Trophoblast cell (in vitro differentiated cells and primary cell): ENCODE measurements at regions not wholly inside any gene's neighbourhood (a gene's known extent, or its start where the extent isn't known, plus 50 kb on each side); places are given as distances from the start of the nearest gene placed in this dataset.

Source experiments
- DNase-seq, 2 donors: peaks; one replicate each; pipeline ENCODE4 v3.0.0-alpha.2; 2016
- H2AFZ ChIP-seq: 2 replicates; pipeline ENCODE4 v1.6.1; 2013; ENCODE audit warnings: low read length, moderate library complexity, mild to moderate bottlenecking; ENCODE audit not compliant: insufficient read depth, poor library complexity
- H2AK5ac ChIP-seq: 2 replicates; pipeline ENCODE4 v1.6.1; 2013; ENCODE audit warnings: mild to moderate bottlenecking, low read length
- H2BK120ac ChIP-seq: 2 replicates; pipeline ENCODE4 v1.6.1; 2013; ENCODE audit warnings: low read length, mild to moderate bottlenecking, moderate library complexity; ENCODE audit not compliant: insufficient read depth, poor library complexity
- H2BK12ac ChIP-seq: 2 replicates; pipeline ENCODE4 v1.6.1; 2013; ENCODE audit warnings: mild to moderate bottlenecking, low read length, moderate library complexity
- H2BK5ac ChIP-seq: 2 replicates; pipeline ENCODE4 v1.6.1; 2013; ENCODE audit warnings: low read length, low read depth, moderate library complexity, mild to moderate bottlenecking; ENCODE audit not compliant: poor library complexity
- H3K14ac ChIP-seq: 2 replicates; pipeline ENCODE4 v1.6.1; 2013; ENCODE audit warnings: mild to moderate bottlenecking, low read length
- H3K18ac ChIP-seq: 2 replicates; pipeline ENCODE4 v1.6.1; 2013; ENCODE audit warnings: mild to moderate bottlenecking, low read length
- H3K23ac ChIP-seq: 2 replicates; pipeline ENCODE4 v1.6.1; 2013; ENCODE audit warnings: low read length
- H3K27ac ChIP-seq: 2 replicates; pipeline ENCODE4 v1.5.1; 2013; ENCODE audit warnings: low read depth, mild to moderate bottlenecking, inconsistent platforms, low read length, moderate library complexity
- H3K27me3 ChIP-seq: 2 replicates; pipeline ENCODE4 v1.6.1; 2013; ENCODE audit warnings: inconsistent platforms, mild to moderate bottlenecking, low read length, moderate library complexity; ENCODE audit not compliant: insufficient read depth
- H3K36me3 ChIP-seq, 2 experiments: 1 replicate in 1 of 2; 2 replicates in 1 of 2; pipeline ENCODE4 v1.6.1; 2013; ENCODE audit warnings: low read length in 2 of 2, mild to moderate bottlenecking in 2 of 2, moderate library complexity in 1 of 2; ENCODE audit not compliant: insufficient read depth in 2 of 2, control insufficient read depth in 1 of 2
- H3K4ac ChIP-seq: 2 replicates; pipeline ENCODE4 v1.6.1; 2013; ENCODE audit warnings: low read depth, mild to moderate bottlenecking, low read length, moderate library complexity
- H3K4me1 ChIP-seq, 2 experiments: 1 replicate in 1 of 2; 2 replicates in 1 of 2; pipeline ENCODE4 v1.6.1; 2013; ENCODE audit warnings: low read length in 2 of 2, mild to moderate bottlenecking in 2 of 2, moderate library complexity in 1 of 2; ENCODE audit not compliant: insufficient read depth in 2 of 2, control insufficient read depth in 1 of 2
- H3K4me2 ChIP-seq: 2 replicates; pipeline ENCODE4 v1.6.1; 2013; ENCODE audit warnings: inconsistent platforms, mild to moderate bottlenecking, low read length, moderate library complexity
- H3K4me3 ChIP-seq: 2 replicates; pipeline ENCODE4 v1.5.1; 2013; ENCODE audit warnings: mild to moderate bottlenecking, low read depth, low read length, inconsistent platforms
- H3K79me1 ChIP-seq: one replicate; pipeline ENCODE4 v1.6.1; 2013; ENCODE audit warnings: low read length
- H3K79me2 ChIP-seq: 2 replicates; pipeline ENCODE4 v1.6.1; 2013; ENCODE audit warnings: low read length, mild to moderate bottlenecking; ENCODE audit not compliant: control insufficient read depth, insufficient read depth, poor library complexity
- H3K9ac ChIP-seq: 2 replicates; pipeline ENCODE4 v1.6.1; 2013; ENCODE audit warnings: mild to moderate bottlenecking, low read length
- H3K9me3 ChIP-seq: 2 replicates; pipeline ENCODE4 v1.6.1; 2013; ENCODE audit warnings: low read depth, mild to moderate bottlenecking, control low read depth, inconsistent platforms, low read length; ENCODE audit not compliant: insufficient read depth
- H4K12ac ChIP-seq: 2 replicates; pipeline ENCODE4 v1.6.1; 2013; ENCODE audit warnings: low read depth, mild to moderate bottlenecking, low read length, moderate library complexity
- H4K8ac ChIP-seq: 2 replicates; pipeline ENCODE4 v1.6.1; 2013; ENCODE audit warnings: low read depth, mild to moderate bottlenecking, low read length, moderate library complexity
- H4K91ac ChIP-seq: one replicate; pipeline ENCODE4 v1.6.1; 2013; ENCODE audit warnings: low read depth, mild to moderate bottlenecking, low read length, moderate library complexity
- WGBS: extraction: QIAGEN DNeasy Blood & Tissue Kit; methylation state at CpG from one replicate; pipeline ENCODE4 v1.1.7; 2013; ENCODE audit warnings: missing lambda C conversion rate; ENCODE audit not compliant: insufficient read length, insufficient coverage; ENCODE audit errors: extremely low coverage; 5-methylcytosine and 5-hydroxymethylcytosine counted together

GRCh38 chr12:58288190-58288589 lies 346.8 kb downstream of the ATP23 start:
- H3K4me2 ChIP-seq: no peak overlapping the region
- no peaks in the 10 kb centered on the region for H3K79me1 ChIP-seq
- no peak overlapping the region for H3K4me3 ChIP-seq
- no peak for DNase-seq
- no peak overlapping the region for H2BK5ac ChIP-seq
- no peak overlapping the region for H3K4ac ChIP-seq
- no peak overlapping the region for H2AK5ac ChIP-seq
- no peaks in the 10 kb centered on the region for H3K36me3 ChIP-seq
- no peak overlapping the region for H2BK12ac ChIP-seq
- H4K8ac ChIP-seq: no peak overlapping the region
- no peaks in the 10 kb centered on the region for H3K9me3 ChIP-seq
- no peak overlapping the region for H4K12ac ChIP-seq
- H2BK120ac ChIP-seq: no peak overlapping the region
- H2AFZ ChIP-seq: no peak overlapping the region
- H3K79me2 ChIP-seq: no peaks in the 10 kb centered on the region
- no peak overlapping the region for H3K27ac ChIP-seq
- no peak overlapping the region for H3K14ac ChIP-seq
- H3K23ac ChIP-seq: no peak overlapping the region
- no peak overlapping the region for H4K91ac ChIP-seq
- H3K27me3 ChIP-seq: no peaks in the 10 kb centered on the region
- no peaks in the 10 kb centered on the region for H3K4me1 ChIP-seq
- H3K9ac ChIP-seq: no peak overlapping the region
- no CpG with 5 or more reads among the region's 6 CpGs for WGBS
- H3K18ac ChIP-seq: no peak overlapping the region

DNA sequence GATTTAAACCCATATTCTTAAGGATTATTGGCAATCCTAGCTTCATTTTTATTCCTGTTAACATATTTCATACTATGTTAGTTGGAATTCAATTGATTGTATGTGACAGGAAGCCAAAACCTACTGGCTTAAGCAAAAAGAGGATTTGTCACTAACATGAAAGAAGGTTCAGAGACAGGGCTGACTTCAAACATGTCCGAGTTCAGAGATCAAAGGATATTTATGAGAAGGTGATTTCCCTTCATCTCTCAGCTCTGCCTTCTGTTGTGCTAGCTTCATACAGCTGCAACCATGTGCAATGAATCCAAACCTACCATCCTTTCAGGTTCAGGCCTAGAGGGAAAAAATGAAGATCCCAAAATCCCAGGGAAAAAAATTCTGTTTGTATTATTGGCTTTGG lies 349.7 kb downstream of the ATP23 start:
- H2BK12ac ChIP-seq: no peak overlapping the region
- no peak overlapping the region for H3K9ac ChIP-seq
- no peak overlapping the region for H3K14ac ChIP-seq
- no peak overlapping the region for H3K18ac ChIP-seq
- H3K79me2 ChIP-seq: no peaks in the 10 kb centered on the region
- no peaks in the 10 kb centered on the region for H3K79me1 ChIP-seq
- no peak overlapping the region for H2BK5ac ChIP-seq
- no peak overlapping the region for H3K4ac ChIP-seq
- no peaks in the 10 kb centered on the region for H3K27me3 ChIP-seq
- H3K9me3 ChIP-seq: no peaks in the 10 kb centered on the region
- H3K4me3 ChIP-seq: no peak overlapping the region
- no peak overlapping the region for H4K91ac ChIP-seq
- no peak overlapping the region for H2AFZ ChIP-seq
- H4K12ac ChIP-seq: no peak overlapping the region
- H2BK120ac ChIP-seq: no peak overlapping the region
- H3K27ac ChIP-seq: no peak overlapping the region
- no peak overlapping the region for H3K23ac ChIP-seq
- no peak overlapping the region for H3K4me2 ChIP-seq
- H2AK5ac ChIP-seq: no peak overlapping the region
- no peak for DNase-seq
- H3K4me1 ChIP-seq: no peaks in the 10 kb centered on the region
- H3K36me3 ChIP-seq: no peaks in the 10 kb centered on the region
- H4K8ac ChIP-seq: no peak overlapping the region
- no CpG with 5 or more reads among the region's 1 CpG for WGBS

GRCh38 chr12:58293308-58293982 lies 352.1 kb downstream of the ATP23 start:
- Histone ChIP-seq H3K79me2 (no peaks in the 10 kb centered on the region), H3K23ac (no peak overlapping the region), H3K79me1 (no peaks in the 10 kb centered on the region), H3K36me3 (no peaks in the 10 kb centered on the region), H3K27me3 (no peaks in the 10 kb centered on the region), H4K8ac (no peak overlapping the region), H2AK5ac (no peak overlapping the region), H3K4me3 (no peak overlapping the region), H2BK5ac (no peak overlapping the region), H3K14ac (no peak overlapping the region), H3K4me2 (no peak overlapping the region), H3K27ac (no peak overlapping the region), H3K18ac (no peak overlapping the region), H3K9ac (no peak overlapping the region), H3K4me1 (no peaks in the 10 kb centered on the region), H3K9me3 (no peaks in the 10 kb centered on the region), H3K4ac (no peak overlapping the region), H2BK120ac (no peak overlapping the region), H2AFZ (no peak overlapping the region), H4K91ac (no peak overlapping the region), H4K12ac (no peak overlapping the region), H2BK12ac (no peak overlapping the region)
- WGBS: no CpG with 5 or more reads among the region's 2 CpGs
- no peak for DNase-seq

DNA sequence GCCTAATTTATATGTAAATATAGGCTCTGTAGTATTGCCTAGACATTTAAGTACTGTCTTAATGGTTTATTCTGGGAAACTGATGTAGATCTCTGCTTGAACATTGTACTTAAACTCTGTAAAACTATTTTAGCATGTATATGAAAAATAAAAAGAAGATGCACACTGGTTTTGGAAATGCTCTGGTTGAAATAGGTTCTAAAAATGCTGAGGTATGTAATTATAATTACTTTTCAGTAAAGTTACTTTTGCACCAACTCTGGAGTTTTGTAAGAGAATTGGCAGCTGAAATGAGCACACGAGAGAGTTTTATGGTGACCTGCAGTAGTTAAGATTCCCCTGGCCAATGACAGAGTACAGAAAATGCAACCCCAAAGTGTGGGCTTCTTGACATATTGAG lies 353.9 kb downstream of the ATP23 start:
- Histone ChIP-seq H3K9ac (no peak overlapping the region), H3K27ac (no peak overlapping the region), H3K18ac (no peak overlapping the region), H4K8ac (no peak overlapping the region), H3K79me2 (no peaks in the 10 kb centered on the region), H4K12ac (no peak overlapping the region), H3K14ac (no peak overlapping the region), H2BK12ac (no peak overlapping the region), H3K27me3 (no peaks in the 10 kb centered on the region), H4K91ac (no peak overlapping the region), H3K4me1 (no peaks in the 10 kb centered on the region), H3K4me3 (no peak overlapping the region), H3K36me3 (no peaks in the 10 kb centered on the region), H3K4ac (no peak overlapping the region), H2BK5ac (no peak overlapping the region), H2AK5ac (no peak overlapping the region), H3K79me1 (no peaks in the 10 kb centered on the region), H2BK120ac (no peak overlapping the region), H3K9me3 (no peaks in the 10 kb centered on the region), H3K23ac (no peak overlapping the region), H3K4me2 (no peak overlapping the region), H2AFZ (no peak overlapping the region)
- DNase-seq: no peak
- no CpG with 5 or more reads among the region's 1 CpG for WGBS
